Cardiac fibroblast (primary cell): ENCODE measurements at regions not wholly inside any gene's neighbourhood (a gene's known extent, or its start where the extent isn't known, plus 50 kb on each side); places are given as distances from the start of the nearest gene placed in this dataset.

Experiments
- DNase-seq, 2 donors: peaks; one replicate each; pipeline versions ENCODE4 v3.0.0 to v3.0.0-alpha.2; 2010; ENCODE audit warnings: low read depth in 2 of 2
- H3K4me3 ChIP-seq, 2 donors: replicated peaks in 1 of 2; 1 replicate in 1 of 2; 2 replicates in 1 of 2; pipeline ENCODE4 v1.5.1; 2011; ENCODE audit warnings: low read depth in 2 of 2, low read length in 2 of 2, mild to moderate bottlenecking in 2 of 2, moderate library complexity in 1 of 2
- TF ChIP-seq, protein P1 (sequence below): IDR thresholded peaks from one replicate; pipeline ENCODE4 v1.5.1; 2011; ENCODE audit warnings: low read depth, mild to moderate bottlenecking, low read length, inconsistent platforms

DNA sequence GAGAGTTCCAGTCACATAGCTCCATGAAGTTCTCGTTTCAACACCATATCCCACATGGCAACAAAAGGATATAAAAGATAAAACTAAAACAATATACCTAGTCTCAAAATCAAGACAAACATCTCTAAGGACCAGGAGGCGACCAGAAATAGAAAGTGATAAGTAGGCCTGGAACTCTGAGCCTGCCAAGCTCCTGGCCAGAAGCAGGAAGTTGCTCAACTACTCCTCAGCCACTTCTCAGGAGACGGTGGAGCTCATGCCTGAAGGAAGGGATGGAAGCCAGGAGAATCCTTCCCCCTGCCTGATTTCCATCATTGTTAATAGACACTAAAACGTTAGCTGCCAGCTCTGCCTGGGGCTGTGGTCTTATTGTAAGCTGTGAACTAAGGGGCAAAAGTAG, 94.7 kb downstream of the DISP1 start:
- DNase-seq, result peak; percentile 73 to 76
- no peak overlapping the region for H3K4me3 ChIP-seq
- TF ChIP-seq, protein P1, sequence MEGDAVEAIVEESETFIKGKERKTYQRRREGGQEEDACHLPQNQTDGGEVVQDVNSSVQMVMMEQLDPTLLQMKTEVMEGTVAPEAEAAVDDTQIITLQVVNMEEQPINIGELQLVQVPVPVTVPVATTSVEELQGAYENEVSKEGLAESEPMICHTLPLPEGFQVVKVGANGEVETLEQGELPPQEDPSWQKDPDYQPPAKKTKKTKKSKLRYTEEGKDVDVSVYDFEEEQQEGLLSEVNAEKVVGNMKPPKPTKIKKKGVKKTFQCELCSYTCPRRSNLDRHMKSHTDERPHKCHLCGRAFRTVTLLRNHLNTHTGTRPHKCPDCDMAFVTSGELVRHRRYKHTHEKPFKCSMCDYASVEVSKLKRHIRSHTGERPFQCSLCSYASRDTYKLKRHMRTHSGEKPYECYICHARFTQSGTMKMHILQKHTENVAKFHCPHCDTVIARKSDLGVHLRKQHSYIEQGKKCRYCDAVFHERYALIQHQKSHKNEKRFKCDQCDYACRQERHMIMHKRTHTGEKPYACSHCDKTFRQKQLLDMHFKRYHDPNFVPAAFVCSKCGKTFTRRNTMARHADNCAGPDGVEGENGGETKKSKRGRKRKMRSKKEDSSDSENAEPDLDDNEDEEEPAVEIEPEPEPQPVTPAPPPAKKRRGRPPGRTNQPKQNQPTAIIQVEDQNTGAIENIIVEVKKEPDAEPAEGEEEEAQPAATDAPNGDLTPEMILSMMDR, result no peak

DNA sequence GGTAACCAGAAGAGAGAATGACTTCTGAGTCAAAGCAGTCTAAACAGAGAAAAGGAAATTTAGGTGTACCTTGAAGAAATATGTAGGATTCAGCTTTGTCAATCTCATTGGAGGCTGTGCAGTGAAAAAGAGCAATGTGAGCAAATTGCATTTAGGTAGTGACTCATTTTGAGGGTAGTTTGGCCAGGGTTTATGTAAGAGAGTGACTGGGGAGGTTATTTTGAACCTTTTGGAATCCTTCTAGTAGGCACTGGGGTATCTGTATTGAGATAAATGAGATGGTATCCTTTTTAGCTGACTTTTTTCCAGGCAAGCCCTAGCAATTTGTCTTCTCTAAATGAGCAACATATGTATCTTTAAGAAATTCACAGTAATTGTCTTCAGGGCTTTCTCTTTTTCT, 95.9 kb downstream of the DISP1 start:
- TF ChIP-seq, protein P1, result no peak
- no peak overlapping the region for H3K4me3 ChIP-seq
- peak; percentile 47 to 73 for DNase-seq

DNA sequence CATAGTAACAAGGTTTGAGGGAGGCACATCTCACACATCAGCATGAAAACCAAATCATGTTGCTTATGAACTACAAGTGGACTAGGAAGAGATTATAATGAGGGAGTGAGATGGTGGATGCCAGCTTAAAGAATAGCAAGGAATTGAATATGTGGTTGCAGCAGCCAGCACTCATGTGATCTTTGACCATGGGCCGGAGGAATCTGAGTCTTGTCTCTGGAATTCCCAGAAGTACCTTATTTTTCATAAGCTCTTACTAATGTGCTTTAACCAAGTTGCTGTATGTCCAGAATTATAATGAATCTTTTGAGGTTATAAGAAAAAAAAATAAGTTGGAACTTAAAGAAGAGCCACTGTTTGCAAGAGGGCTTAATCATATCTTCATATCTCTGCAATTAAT, 97.0 kb downstream of the DISP1 start:
- H3K4me3 ChIP-seq, result no peak overlapping the region
- TF ChIP-seq, protein P1, result no peak
- DNase-seq, result peak; percentile 59 to 63

DNA sequence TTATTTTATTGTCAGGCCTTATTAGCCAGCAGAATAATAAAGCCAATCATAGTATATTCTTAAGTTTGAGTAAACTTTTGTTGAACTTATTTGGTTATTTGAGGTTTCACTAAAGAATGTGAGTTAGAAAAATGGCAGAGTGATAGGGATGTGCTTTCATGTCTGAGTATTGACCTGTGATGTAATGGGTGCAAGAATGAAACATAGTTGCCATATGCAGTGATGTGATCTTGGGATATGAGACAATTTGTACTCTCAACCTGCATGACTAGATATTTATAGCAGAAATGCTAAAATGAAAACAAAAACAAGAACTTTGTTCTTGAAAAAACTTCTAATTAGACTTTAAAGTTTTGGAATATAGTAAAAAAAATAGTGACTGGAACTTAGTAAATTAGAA, 97.9 kb downstream of the DISP1 start:
- TF ChIP-seq, protein P1, result no peak
- no peak overlapping the region for H3K4me3 ChIP-seq
- peak; percentile 58 to 77 for DNase-seq

DNA sequence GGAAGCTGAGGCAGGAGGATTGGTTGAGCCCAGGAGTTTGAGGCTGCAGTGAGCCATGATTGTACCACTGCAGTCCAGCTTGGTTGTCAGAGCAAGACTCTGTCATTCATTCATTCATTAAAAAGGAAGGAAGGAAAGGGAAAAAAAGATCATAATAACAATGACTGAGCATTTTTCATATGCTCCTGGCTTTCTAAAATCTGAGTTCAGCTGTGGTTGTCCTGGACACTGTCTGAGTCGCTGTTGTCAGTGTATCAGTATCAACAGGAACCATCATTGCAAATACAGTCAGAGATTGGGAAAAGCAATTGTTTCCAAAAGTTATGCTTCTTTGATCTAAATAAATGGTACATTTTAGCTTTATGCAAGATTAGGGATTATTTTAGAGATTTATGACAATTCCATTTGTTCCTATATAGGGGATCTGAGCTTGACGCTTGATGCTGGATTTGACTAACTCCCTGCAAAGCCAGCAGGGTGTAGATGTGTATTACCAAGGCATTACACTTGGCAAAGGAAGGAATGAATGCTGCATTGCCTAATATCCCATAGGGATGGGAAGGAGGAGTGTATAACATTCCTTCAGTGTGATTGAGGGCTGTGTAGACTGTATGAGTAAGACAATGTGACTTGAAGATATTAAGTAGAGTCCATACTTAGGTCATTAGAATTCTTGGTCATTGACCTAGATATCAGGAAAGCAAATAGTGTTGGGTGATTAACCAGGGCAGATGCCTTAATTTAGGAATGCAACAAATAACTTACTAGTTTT, 100.2 kb downstream of the DISP1 start:
- H3K4me3 ChIP-seq, result no peak overlapping the region
- TF ChIP-seq, protein P1, result peak; percentile 21
- peak; percentile 91 for DNase-seq

DNA sequence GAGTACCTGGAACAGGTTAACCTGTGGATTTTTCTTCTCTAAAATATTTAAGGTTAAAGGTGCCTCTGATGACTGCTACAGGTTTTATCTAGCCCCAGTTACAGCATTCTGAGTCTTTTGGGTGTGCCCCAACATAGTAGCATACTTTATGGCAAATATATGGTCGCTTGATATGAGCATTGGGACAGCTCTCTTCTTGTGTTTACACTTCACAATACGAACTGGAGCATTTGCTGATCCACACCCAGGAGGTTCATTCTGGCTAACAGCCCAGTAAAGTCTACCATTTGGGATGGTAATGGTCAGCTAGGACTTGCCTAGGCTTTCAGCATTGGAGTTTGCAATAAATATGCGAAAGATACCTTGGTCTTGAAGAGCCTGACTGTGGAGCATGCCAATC, 101.3 kb downstream of the DISP1 start:
- TF ChIP-seq, protein P1, result no peak
- DNase-seq, result no peak
- no peak overlapping the region for H3K4me3 ChIP-seq
